ENCODE measurements at regions not wholly inside any gene's neighbourhood (a gene's known extent, or its start where the extent isn't known, plus 50 kb on each side); places are given as distances from the start of the nearest gene placed in this dataset.

DNA sequence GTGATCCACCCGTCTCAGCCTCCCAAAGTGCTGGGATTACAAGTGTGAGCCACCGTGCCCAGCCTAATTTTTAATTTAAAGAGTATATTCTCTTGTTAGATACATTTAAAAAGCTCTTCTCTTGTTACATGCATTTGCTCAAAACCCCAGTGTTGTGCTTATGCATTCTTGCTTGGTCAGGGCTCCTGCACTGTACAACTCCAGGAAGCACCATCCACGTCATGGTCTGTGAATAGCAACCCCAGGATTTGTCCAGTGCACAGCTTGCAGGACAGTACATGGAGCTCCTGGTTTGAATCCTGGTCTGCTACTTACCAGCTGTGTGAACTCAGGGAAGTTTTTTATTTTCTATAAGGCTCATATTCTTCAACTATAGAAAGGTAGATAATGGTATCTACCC lies 80.8 kb downstream of the MDH1 start:
- no peak for TF ChIP-seq CTCF (IDR thresholded peaks at IDR 0.05)
- TF ChIP-seq POLR2A (IDR thresholded peaks at IDR 0.05) = no peak

Data from esophagus squamous epithelium (tissue), 4 donors.